K562 (cell line): ENCODE measurements at regions not wholly inside any gene's neighbourhood (a gene's known extent, or its start where the extent isn't known, plus 50 kb on each side); places are given as distances from the start of the nearest gene placed in this dataset.

Source experiments
- ATAC-seq: fragments of 200-7000 bp; cut with Tn5 transposase; 3 replicates; pipeline ENCODE4 v1.9.1; 2020; ENCODE audit warnings: moderate library complexity
- BruUV-seq: library from RNA; stranded (reverse); fragments of 400-500 nt; replicated peaks from 2 replicates; lab custom pipeline; 2021; lab: Mats Ljungman, UMichigan
- CTCF ChIA-PET: fragments of 300-600 bp; formaldehyde crosslinking; extraction: SDS; loops from one replicate; lab custom pipeline; 2021; ENCODE audit warnings: low intra/inter-chr PET ratio; lab: Yijun Ruan, JAX
- POLR2A ChIA-PET: fragments of 300-600, 350-650 bp; sonication (Branson Sonifier 250); formaldehyde crosslinking; extraction: SDS; loops from one replicate; lab custom pipeline; 2021; ENCODE audit warnings: antibody characterized with exemption, inconsistent platforms; lab: Yijun Ruan, JAX
- DNase-seq, 4 experiments: peaks; one replicate each; pipeline versions ENCODE4 v3.0.0 to v3.0.0-alpha.2; 2011 to 2018; ENCODE audit warnings: low spot score in 3 of 4, mixed read lengths in 3 of 4; ENCODE audit errors: extremely low read depth in 1 of 4
- FAIRE-seq: peaks from 2 replicates; lab custom pipeline; 2011; peaks lifted over from hg19 to GRCh38; lab: Jason Lieb, UNC
- H2AFZ ChIP-seq: 2 replicates; pipeline ENCODE4 v1.6.0; 2011; ENCODE audit warnings: low read depth, low read length, control low read depth, inconsistent platforms
- H3K27ac ChIP-seq: fragments of 200-600 bp; 3 replicates; pipeline ENCODE4 v1.8.0; 2011; ENCODE audit warnings: low read depth, mild to moderate bottlenecking, control low read depth, inconsistent platforms, low read length, moderate library complexity, mixed read lengths; ENCODE audit errors: extremely low read depth
- H3K27me3 ChIP-seq, 2 experiments: fragments of 300-600 bp in 1 of 2; 2 replicates in 1 of 2; 3 replicates in 1 of 2; pipeline versions ENCODE4 v1.6.0 to v1.8.0; 2011; ENCODE audit warnings: inconsistent platforms in 2 of 2, low read length in 2 of 2, mild to moderate bottlenecking in 1 of 2, mixed read lengths in 1 of 2, moderate library complexity in 1 of 2; ENCODE audit not compliant: control insufficient read depth in 2 of 2, insufficient read depth in 2 of 2
- H3K36me3 ChIP-seq: fragments of 300-600 bp; 3 replicates; pipeline ENCODE4 v1.8.0; 2011; ENCODE audit warnings: mild to moderate bottlenecking, low read length, inconsistent platforms; ENCODE audit not compliant: control insufficient read depth, insufficient read depth
- H3K4me1 ChIP-seq, 2 experiments: fragments of 200-600 bp in 1 of 2; replicated peaks in 1 of 2; 2 replicates in 1 of 2; 3 replicates in 1 of 2; pipeline versions ENCODE4 v1.5.1 to v1.8.0; 2011; ENCODE audit warnings: inconsistent platforms in 2 of 2, low read length in 2 of 2, mild to moderate bottlenecking in 1 of 2, mixed read lengths in 1 of 2, moderate library complexity in 1 of 2; ENCODE audit not compliant: control insufficient read depth in 2 of 2, insufficient read depth in 2 of 2
- H3K4me2 ChIP-seq: 2 replicates; pipeline ENCODE4 v1.6.1; 2011; ENCODE audit warnings: low read length, control low read depth, inconsistent platforms, mixed read lengths; ENCODE audit not compliant: insufficient read depth
- H3K4me3 ChIP-seq: fragments of 200-600 bp; sonication (generic), shearing (Covaris generic); 2 replicates; pipeline ENCODE4 v1.5.1; 2016; ENCODE audit warnings: control low read depth, inconsistent platforms
- H3K79me2 ChIP-seq: fragments of 200-600 bp; 3 replicates; pipeline ENCODE4 v1.8.0; 2011; ENCODE audit warnings: low read length, inconsistent platforms; ENCODE audit not compliant: control insufficient read depth, insufficient read depth
- H3K9ac ChIP-seq, 2 experiments: 2 replicates each; pipeline versions ENCODE4 v1.6.0 to v1.6.1; 2011; ENCODE audit warnings: low read depth in 2 of 2, low read length in 2 of 2, control low read depth in 1 of 2, inconsistent platforms in 1 of 2, mild to moderate bottlenecking in 1 of 2, mixed read lengths in 1 of 2; ENCODE audit not compliant: insufficient read depth in 1 of 2
- H3K9me1 ChIP-seq: one replicate; pipeline ENCODE4 v1.6.0; 2011; ENCODE audit warnings: inconsistent platforms, mild to moderate bottlenecking, low read length, moderate library complexity; ENCODE audit not compliant: control insufficient read depth, insufficient read depth
- H3K9me3 ChIP-seq: replicated peaks from 2 replicates; pipeline ENCODE4 v1.5.1; 2011; ENCODE audit warnings: low read depth, low read length, inconsistent platforms; ENCODE audit not compliant: control insufficient read depth, insufficient read depth
- H4K20me1 ChIP-seq: replicated peaks from 2 replicates; pipeline ENCODE4 v1.6.1; 2011; ENCODE audit warnings: low read length, inconsistent platforms, mixed read lengths; ENCODE audit not compliant: control insufficient read depth, insufficient read depth
- CLOCK ChIP-seq: fragments of 250-450 bp; sonication (Bioruptor Pico); IDR thresholded peaks from 2 replicates; pipeline ENCODE4 v1.4.0; 2020; ENCODE audit warnings: mild to moderate bottlenecking, moderate library complexity, borderline replicate concordance
- CREB3L1 ChIP-seq: fragments of 450-650 bp; IDR thresholded peaks from 2 replicates; pipeline ENCODE4 v1.6.1; 2014; ENCODE audit warnings: low read depth, mild to moderate bottlenecking, moderate library complexity, borderline replicate concordance
- DDX20 ChIP-seq: fragments of 450-650 bp; IDR thresholded peaks from 2 replicates; pipeline ENCODE4 v1.6.1; 2016; ENCODE audit warnings: missing genetic modification characterization, low read depth, mild to moderate bottlenecking, missing compliant biosample characterization, moderate library complexity
- DMBX1 ChIP-seq: fragments of 250-450 bp; sonication (Bioruptor Pico); IDR thresholded peaks from 2 replicates; pipeline ENCODE4 v1.8.0; 2022; ENCODE audit warnings: inconsistent platforms, mild to moderate bottlenecking, moderate library complexity, borderline replicate concordance
- FOXA1 ChIP-seq: fragments of 450-650 bp; IDR thresholded peaks from 2 replicates; pipeline ENCODE4 v1.6.1; 2016; ENCODE audit warnings: mild to moderate bottlenecking, borderline replicate concordance
- GTF2A2 ChIP-seq: IDR thresholded peaks from 2 replicates; pipeline ENCODE4 v1.6.1; 2016; ENCODE audit warnings: mild to moderate bottlenecking, missing genetic modification characterization, missing compliant biosample characterization
- HDGF ChIP-seq: fragments of 450-650 bp; IDR thresholded peaks from 2 replicates; pipeline ENCODE4 v1.6.1; 2016
- MIER1 ChIP-seq: fragments of 450-650 bp; IDR thresholded peaks from 2 replicates; pipeline ENCODE4 v1.6.1; 2016; ENCODE audit warnings: antibody characterized with exemption, mild to moderate bottlenecking, low read depth
- NR2C1 ChIP-seq, 2 experiments: fragments of 450-650 bp; IDR thresholded peaks; 2 replicates each; pipeline ENCODE4 v1.6.1; 2017; ENCODE audit warnings: mild to moderate bottlenecking in 2 of 2, antibody characterized with exemption in 1 of 2, inconsistent platforms in 1 of 2, missing compliant biosample characterization in 1 of 2, missing genetic modification characterization in 1 of 2
- PTRF ChIP-seq: fragments of 450-650 bp; IDR thresholded peaks from 2 replicates; pipeline ENCODE4 v1.6.1; 2016; ENCODE audit warnings: mild to moderate bottlenecking, missing genetic modification characterization, missing compliant biosample characterization
- PYGO2 ChIP-seq: fragments of 450-650 bp; IDR thresholded peaks from 2 replicates; pipeline ENCODE4 v1.6.1; 2016; ENCODE audit warnings: mild to moderate bottlenecking, missing genetic modification characterization, moderate library complexity, missing compliant biosample characterization
- TAF15 ChIP-seq: fragments of 200-400 bp; formaldehyde crosslinking; IDR thresholded peaks from 2 replicates; pipeline ENCODE4 v1.6.1; 2017; ENCODE audit warnings: mild to moderate bottlenecking, low read depth, low read length, moderate library complexity
- TAF7 ChIP-seq: fragments of 450-650 bp; IDR thresholded peaks from 2 replicates; pipeline ENCODE4 v1.6.1; 2016; ENCODE audit warnings: missing genetic modification characterization, missing compliant biosample characterization
- TCFL5 ChIP-seq: fragments of 250-450 bp; sonication (Bioruptor Pico); conservative IDR thresholded peaks from 2 replicates; pipeline ENCODE4 v1.6.1; 2021; ENCODE audit warnings: mild to moderate bottlenecking, moderate library complexity, matching md5 sums
- ZBTB1 ChIP-seq: sonication (generic); formaldehyde crosslinking; IDR thresholded peaks from 2 replicates; pipeline ENCODE4 v1.8.1; 2023; ENCODE audit warnings: missing genetic modification reagents, low read depth, mild to moderate bottlenecking, borderline replicate concordance
- ZNF239 ChIP-seq: fragments of 250-450 bp; sonication (Bioruptor Pico); IDR thresholded peaks from 2 replicates; pipeline ENCODE4 v1.4.0; 2020; ENCODE audit warnings: mild to moderate bottlenecking
- WGBS: fragments of 100-300 bp; shearing (Covaris generic); methylation state at CpG from one replicate; pipeline ENCODE4 v1.1.6; 2016; ENCODE audit warnings: low coverage, mixed read lengths; ENCODE audit not compliant: insufficient coverage; ENCODE audit errors: missing lambda C conversion rate; 5-methylcytosine and 5-hydroxymethylcytosine counted together
- in situ Hi-C: fragments of 300-500 bp; cut with MboI; formaldehyde crosslinking; loops from 4 replicates; pipeline ENCODE4 v1.15.0; 2018; ENCODE audit warnings: inconsistent platforms, mixed read lengths
- intact Hi-C: fragments of 100-400 bp; cut with micrococcal nuclease; formaldehyde crosslinking; loops from 2 replicates; pipeline ENCODE4 v1.14.2; 2022

GRCh38 chr16:10325783-10326543 is 59.9 kb upstream of the ATF7IP2 start (continued):
- TF ChIP-seq CLOCK (CRISPR knock-in tag) = peak; percentile 57; the same call in 1 of the 2 replicates
- no peak for TF ChIP-seq HDGF
- TF ChIP-seq ZNF239 (CRISPR knock-in tag) = peak; percentile 58; the same call in 1 of the 2 replicates
- TF ChIP-seq MIER1 = no peak
- no peak for TF ChIP-seq FOXA1
- TF ChIP-seq TAF15 = no peak

- H3K4me2 ChIP-seq = no peak overlapping the region
- peak overlapping the region; percentile 70; the same call in 1 of the 3 replicates for H3K27ac ChIP-seq
- no peaks in the 10 kb centered on the region for H4K20me1 ChIP-seq
- BruUV-seq = no TSS peak
- FAIRE-seq = no peak
- POLR2A ChIA-PET = interaction anchor here (0.6 to 1.1 kb wide), 2 partner anchors 12 to 126 kb away, joined by 3 to 5 read pairs; no protein-coding TSS in a partner anchor
- no peaks in the 10 kb centered on the region for H3K36me3 ChIP-seq
- H3K27me3 ChIP-seq = no peaks in the 10 kb centered on the region
- H3K9me3 ChIP-seq = peaks cover 1% of the 10 kb centered on the region; the same call in 1 of the 2 replicates
- no peak for ATAC-seq
- WGBS = 90% methylated on average over 5 of the region's 5 CpGs
- H3K4me3 ChIP-seq = no peak overlapping the region
- CTCF ChIA-PET = no interaction called here
- peaks cover 18 to 32% of the 10 kb centered on the region in 2 experiments; a peak in 4 of 5 replicates for H3K4me1 ChIP-seq
- H3K9me1 ChIP-seq = no peaks in the 10 kb centered on the region
- in situ Hi-C loops = no loop called here
- peak overlapping the region; percentile 69; the same call in 1 of the 2 replicates for H2AFZ ChIP-seq
- no peak for DNase-seq
- intact Hi-C loops = loop anchor here (5.0 kb wide), 1 partner anchor 36 kb away; no protein-coding TSS in a partner anchor
- H3K9ac ChIP-seq = no peak overlapping the region
- no peaks in the 10 kb centered on the region; the same call in 2 of the 3 replicates for H3K79me2 ChIP-seq
- TF ChIP-seq GTF2A2 (tag) = peak; percentile 12; the same call in 1 of the 2 replicates
- no peak for TF ChIP-seq NR2C1 (IDR thresholded peaks at IDR 0.05)
- peak; percentile 30; the same call in 1 of the 2 replicates for TF ChIP-seq NR2C1 (tag; IDR thresholded peaks at IDR 0.05)
- TF ChIP-seq TCFL5 = no peak
- peak; percentile 67; the same call in 1 of the 2 replicates for TF ChIP-seq PYGO2 (tag)
- TF ChIP-seq DMBX1 (CRISPR knock-in tag) = peak; percentile 96
- no peak for TF ChIP-seq CREB3L1
- TF ChIP-seq TAF7 (tag) = 0 out of 2 replicates have a peak, but pooled peaks have one; percentile 43
- TF ChIP-seq DDX20 (tag) = peak; percentile 70; the same call in 1 of the 2 replicates
- 0 out of 2 replicates have a peak, but pooled peaks have one; percentile 41 for TF ChIP-seq PTRF (tag)
- TF ChIP-seq ZBTB1 (CRISPR knock-in tag) = no peak
Observed at GRCh38 chr16:10326647-10327046, 59.2 kb upstream of the ATF7IP2 start.
